ENCODE measurements at regions not wholly inside any gene's neighbourhood (a gene's known extent, or its start where the extent isn't known, plus 50 kb on each side); places are given as distances from the start of the nearest gene placed in this dataset.

DNA sequence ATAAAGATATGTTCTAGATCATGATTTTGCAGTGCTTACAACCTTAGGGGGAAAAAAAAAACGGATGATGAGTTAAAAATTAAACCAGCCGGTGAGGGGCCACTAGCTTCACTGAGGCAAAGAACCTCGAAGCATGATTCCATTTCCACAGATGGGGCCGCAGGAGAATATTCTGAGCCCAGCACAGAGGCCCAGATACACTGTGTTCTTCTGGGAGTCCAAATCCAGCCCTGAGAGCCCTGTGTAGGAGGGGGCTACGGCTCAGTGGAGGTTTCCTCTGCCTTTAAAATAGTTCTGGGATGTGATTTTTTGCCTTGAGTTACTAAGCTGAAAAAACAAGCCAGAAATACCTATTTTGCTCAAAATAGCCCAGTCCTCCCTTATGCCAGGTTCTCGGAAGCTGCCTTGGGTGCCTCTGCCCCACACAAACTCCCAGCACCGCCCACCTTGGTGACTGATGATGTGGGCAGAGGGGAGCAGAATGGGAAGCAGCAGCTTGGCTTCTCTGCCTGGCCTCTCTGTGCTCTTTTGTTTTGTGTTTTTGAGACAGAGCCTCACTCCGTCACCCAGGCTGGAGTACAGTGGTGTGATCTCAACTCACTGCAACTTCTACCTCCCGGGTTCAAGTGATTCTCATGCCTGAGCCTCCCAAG is 105.4 kb upstream of the BCL2L14 start:
- no peak overlapping the region for H3K4me3 ChIP-seq (ENCODE audit: low read depth, low read length)
- no peak for DNase-seq (ENCODE audit: low read depth)
- no peak for TF ChIP-seq CTCF (IDR thresholded peaks at IDR 0.05; ENCODE audit: insufficient read depth, low read length)

DNA sequence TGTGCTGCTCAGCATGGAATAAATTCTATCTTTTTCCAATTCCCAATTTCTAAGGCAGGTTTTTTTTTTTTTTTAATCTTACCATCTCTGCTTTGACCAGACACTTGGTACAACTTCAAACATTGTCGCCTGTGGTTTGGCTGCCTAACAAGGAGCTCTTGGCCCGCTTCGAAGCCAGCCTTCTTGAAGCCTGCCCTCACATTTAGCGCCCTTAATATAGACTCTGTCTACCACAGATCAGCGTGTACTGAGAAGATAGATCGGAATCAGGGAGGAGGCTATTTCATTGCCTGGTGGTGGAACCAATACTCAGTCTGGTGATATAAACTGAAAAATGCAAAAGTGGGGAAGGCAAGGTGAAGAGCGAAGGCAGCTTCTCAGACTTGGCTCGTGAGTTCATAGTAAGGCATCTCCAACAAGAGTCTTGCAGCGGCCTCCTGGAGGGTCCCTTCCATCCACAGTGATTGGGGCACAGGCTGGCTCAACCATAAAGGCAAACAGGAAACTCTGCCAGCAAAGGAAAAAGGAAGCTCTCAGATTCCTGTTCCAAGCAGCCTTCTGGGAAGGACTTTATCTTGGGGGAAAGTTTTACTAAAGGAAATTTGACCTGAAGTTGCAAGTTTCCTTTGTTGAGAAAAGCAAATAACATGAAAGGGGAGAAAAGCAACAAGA is 103.2 kb upstream of the BCL2L14 start:
- no peak overlapping the region for H3K4me3 ChIP-seq (ENCODE audit: low read depth, low read length)
- no peak for DNase-seq (ENCODE audit: low read depth)
- TF ChIP-seq CTCF (IDR thresholded peaks at IDR 0.05; ENCODE audit: insufficient read depth, low read length): no peak

DNA sequence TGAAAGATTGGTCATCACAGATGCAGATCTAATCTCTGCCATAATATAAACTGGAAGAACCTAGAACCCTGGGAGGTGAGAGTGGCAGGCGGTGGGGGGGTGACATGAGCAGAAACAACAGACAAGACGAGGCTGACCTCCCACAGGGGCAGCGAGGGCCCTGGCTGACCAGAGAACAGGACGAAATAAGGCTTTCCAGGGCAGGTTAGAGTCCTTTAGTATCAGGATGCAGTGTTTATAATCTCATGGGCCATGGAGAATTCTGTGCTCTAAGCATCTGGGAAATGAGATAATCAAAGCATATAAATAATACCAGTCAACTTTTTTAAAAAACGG is 102.7 kb upstream of the BCL2L14 start:
- TF ChIP-seq CTCF (IDR thresholded peaks at IDR 0.05; ENCODE audit: insufficient read depth, low read length): no peak
- no peak overlapping the region for H3K4me3 ChIP-seq (ENCODE audit: low read depth, low read length)
- no peak for DNase-seq (ENCODE audit: low read depth)

DNA sequence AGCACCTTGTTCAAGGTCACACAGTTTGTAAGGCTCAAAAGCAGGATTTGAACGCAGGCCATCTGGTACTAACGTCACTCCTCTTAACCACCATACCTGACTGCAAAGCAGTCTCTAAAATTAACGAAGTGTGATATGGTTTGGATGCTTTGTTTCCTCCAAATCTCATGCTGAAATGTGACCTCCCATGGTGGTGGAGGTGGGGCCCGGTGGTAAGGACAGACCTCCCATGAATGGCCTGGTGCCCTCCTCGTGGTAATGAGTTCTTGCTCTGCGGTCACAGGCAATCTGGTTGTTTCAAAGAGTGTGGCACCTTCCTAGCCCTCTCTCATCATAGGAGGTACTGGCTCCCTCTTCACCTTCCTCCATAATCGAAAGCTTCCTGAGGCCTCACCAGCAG is 102.2 kb upstream of the BCL2L14 start:
- TF ChIP-seq CTCF (IDR thresholded peaks at IDR 0.05; ENCODE audit: insufficient read depth, low read length): no peak
- DNase-seq (ENCODE audit: low read depth): no peak
- no peak overlapping the region for H3K4me3 ChIP-seq (ENCODE audit: low read depth, low read length)

DNA sequence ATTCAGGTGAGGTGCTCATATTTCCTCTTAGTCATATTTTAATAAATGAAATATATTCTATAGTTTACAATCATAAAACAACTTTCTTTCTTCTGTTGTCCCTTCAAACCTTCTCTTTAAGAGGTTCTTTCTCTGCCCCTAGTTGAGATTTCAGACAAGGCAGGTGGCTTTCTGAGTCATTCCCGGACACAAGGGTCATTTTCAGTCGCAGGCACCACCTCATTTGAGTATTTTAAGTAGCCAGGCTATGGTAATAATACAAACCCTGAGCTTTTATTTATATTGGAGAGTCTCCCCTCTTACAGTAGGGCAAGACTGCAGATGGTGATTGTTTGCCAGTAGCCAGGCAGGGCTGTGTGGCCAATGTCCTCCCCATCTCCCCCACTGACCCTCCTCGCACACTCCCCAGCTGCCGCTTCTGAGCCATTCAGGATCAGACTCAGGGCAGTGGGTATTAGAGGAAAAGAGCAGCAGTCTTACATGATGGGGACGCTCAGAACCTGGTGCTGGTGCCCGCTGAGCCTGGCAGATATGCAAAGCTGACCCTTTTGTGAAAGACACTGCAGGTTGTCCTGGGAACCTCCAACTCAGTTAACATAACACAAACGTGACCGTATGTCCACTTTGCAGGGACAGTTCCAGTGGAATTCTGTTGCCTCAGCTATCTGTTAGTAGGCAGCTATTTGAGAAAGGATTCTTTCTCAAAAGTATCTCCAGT is 101.1 kb upstream of the BCL2L14 start:
- no peak for TF ChIP-seq CTCF (IDR thresholded peaks at IDR 0.05; ENCODE audit: insufficient read depth, low read length)
- no peak overlapping the region for H3K4me3 ChIP-seq (ENCODE audit: low read depth, low read length)

DNA sequence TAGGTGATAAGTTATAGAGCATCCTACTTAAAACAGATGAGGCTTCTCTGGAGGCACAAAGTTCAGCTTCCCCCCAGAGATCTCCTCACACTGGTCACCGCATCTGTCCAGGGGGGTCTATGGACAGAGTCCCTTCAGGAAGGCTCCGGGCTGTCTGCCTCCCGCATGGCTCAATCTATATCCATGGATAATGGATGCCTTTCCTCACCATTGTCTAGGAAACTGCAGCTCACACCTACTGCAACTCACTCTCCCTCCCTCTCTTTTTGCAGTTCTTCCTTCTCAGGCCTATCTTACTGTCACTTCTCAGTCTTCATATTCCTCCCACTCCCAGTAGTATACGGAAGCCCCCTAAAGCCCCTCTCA is 100.6 kb upstream of the BCL2L14 start:
- no peak for DNase-seq (ENCODE audit: low read depth)
- no peak for TF ChIP-seq CTCF (IDR thresholded peaks at IDR 0.05; ENCODE audit: insufficient read depth, low read length)
- H3K4me3 ChIP-seq (ENCODE audit: low read depth, low read length): no peak overlapping the region

More for the DNA sequence above, 101.1 kb upstream of the BCL2L14 start:
- DNase-seq (ENCODE audit: low read depth): no peak

Data from fibroblast of the aortic adventitia (primary cell).